Endothelial cell of umbilical vein (primary cell): ENCODE measurements at regions not wholly inside any gene's neighbourhood (a gene's known extent, or its start where the extent isn't known, plus 50 kb on each side); places are given as distances from the start of the nearest gene placed in this dataset.

Source experiments
- FOS ChIP-seq: IDR thresholded peaks from 2 replicates; pipeline ENCODE4 v1.6.1; 2011; ENCODE audit warnings: mild to moderate bottlenecking, low read length, moderate library complexity, borderline replicate concordance; ENCODE audit not compliant: insufficient read depth
- POLR2A ChIP-seq: IDR thresholded peaks from 2 replicates; pipeline ENCODE4 v1.6.1; 2012; ENCODE audit warnings: low read depth, mild to moderate bottlenecking, control low read depth, low read length
- TF ChIP-seq, protein P1 (sequence below), 2 donors: IDR thresholded peaks; 1 replicate in 1 of 2; 2 replicates in 1 of 2; pipeline ENCODE4 v1.5.1; 2011; ENCODE audit warnings: low read length in 2 of 2, mild to moderate bottlenecking in 2 of 2, moderate library complexity in 2 of 2, control low read depth in 1 of 2, inconsistent platforms in 1 of 2, low read depth in 1 of 2; ENCODE audit not compliant: insufficient read depth in 1 of 2; ENCODE audit errors: extremely low read depth in 1 of 2

DNA sequence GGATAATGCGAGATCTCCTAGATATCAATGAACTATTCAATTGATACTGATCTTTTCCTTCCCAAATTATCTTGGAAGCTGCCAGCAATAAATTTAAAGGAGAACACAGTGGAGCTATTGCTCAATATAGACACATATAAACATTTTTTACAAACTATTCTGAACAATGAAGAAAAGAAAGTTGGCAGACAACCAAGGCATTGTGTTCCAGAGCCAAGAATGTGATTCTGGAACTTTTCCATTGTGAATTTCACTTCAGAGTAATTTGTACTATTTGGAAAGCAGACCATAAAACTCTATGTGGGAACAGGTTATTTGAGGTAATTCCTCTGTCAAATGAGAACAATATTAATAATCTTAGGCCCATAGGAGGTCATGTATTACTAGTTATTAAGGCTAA, 588.2 kb downstream of the IRS1 start:
- TF ChIP-seq, protein P1, sequence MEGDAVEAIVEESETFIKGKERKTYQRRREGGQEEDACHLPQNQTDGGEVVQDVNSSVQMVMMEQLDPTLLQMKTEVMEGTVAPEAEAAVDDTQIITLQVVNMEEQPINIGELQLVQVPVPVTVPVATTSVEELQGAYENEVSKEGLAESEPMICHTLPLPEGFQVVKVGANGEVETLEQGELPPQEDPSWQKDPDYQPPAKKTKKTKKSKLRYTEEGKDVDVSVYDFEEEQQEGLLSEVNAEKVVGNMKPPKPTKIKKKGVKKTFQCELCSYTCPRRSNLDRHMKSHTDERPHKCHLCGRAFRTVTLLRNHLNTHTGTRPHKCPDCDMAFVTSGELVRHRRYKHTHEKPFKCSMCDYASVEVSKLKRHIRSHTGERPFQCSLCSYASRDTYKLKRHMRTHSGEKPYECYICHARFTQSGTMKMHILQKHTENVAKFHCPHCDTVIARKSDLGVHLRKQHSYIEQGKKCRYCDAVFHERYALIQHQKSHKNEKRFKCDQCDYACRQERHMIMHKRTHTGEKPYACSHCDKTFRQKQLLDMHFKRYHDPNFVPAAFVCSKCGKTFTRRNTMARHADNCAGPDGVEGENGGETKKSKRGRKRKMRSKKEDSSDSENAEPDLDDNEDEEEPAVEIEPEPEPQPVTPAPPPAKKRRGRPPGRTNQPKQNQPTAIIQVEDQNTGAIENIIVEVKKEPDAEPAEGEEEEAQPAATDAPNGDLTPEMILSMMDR (IDR thresholded peaks at IDR 0.05; ENCODE audit: extremely low read depth in 1 of 2, insufficient read depth in 1 of 2, low read depth in 1 of 2, low read length in 2 of 2) = no peak
- TF ChIP-seq POLR2A = no peak
- no peak for TF ChIP-seq FOS
